Activated T-cell treated with anti-CD3 and anti-CD28 coated beads, Interleukin-2, amount 50 U/mL, for 72 hours (primary cell): ENCODE measurements at regions not wholly inside any gene's neighbourhood (a gene's known extent, or its start where the extent isn't known, plus 50 kb on each side); places are given as distances from the start of the nearest gene placed in this dataset.
"Not testable (repeated sequence)": the region's sequence is repeated elsewhere in the genome, so short reads cannot be mapped to it uniquely, and the experiment has no call there.

Experiments
- ATAC-seq, 2 donors: fragments of 150-1000 bp; cut with Tn5 transposase; replicated peaks in 1 of 2; 2 replicates each; pipeline ENCODE4 v1.10.0; 2021; ENCODE audit warnings: moderate library complexity in 2 of 2, mild to moderate bottlenecking in 1 of 2
- DNase-seq, 2 donors: peaks; one replicate each; pipeline ENCODE4 v3.0.0; 2021 to 2022; ENCODE audit warnings: mixed read lengths in 1 of 2
- H3K27ac Mint-ChIP-seq: one replicate; pipeline ENCODE4 v1.8.0; 2022; ENCODE audit warnings: mild to moderate bottlenecking, moderate library complexity, mixed read lengths
- H3K27me3 Mint-ChIP-seq: one replicate; pipeline ENCODE4 v1.8.0; 2022; ENCODE audit warnings: low read depth, mixed read lengths
- H3K36me3 Mint-ChIP-seq, 2 donors: one replicate each; pipeline ENCODE4 v1.8.0; 2022; ENCODE audit warnings: mixed read lengths in 2 of 2, mild to moderate bottlenecking in 1 of 2; ENCODE audit not compliant: insufficient read depth in 2 of 2
- H3K4me1 Mint-ChIP-seq: one replicate; pipeline ENCODE4 v1.8.0; 2022; ENCODE audit warnings: low read depth, mixed read lengths
- H3K4me3 Mint-ChIP-seq, 2 donors: one replicate each; pipeline ENCODE4 v1.8.0; 2022; ENCODE audit warnings: mild to moderate bottlenecking in 2 of 2, mixed read lengths in 2 of 2, moderate library complexity in 2 of 2
- H3K9me3 Mint-ChIP-seq, 2 donors: one replicate each; pipeline ENCODE4 v1.8.0; 2022; ENCODE audit warnings: mixed read lengths in 2 of 2

DNA sequence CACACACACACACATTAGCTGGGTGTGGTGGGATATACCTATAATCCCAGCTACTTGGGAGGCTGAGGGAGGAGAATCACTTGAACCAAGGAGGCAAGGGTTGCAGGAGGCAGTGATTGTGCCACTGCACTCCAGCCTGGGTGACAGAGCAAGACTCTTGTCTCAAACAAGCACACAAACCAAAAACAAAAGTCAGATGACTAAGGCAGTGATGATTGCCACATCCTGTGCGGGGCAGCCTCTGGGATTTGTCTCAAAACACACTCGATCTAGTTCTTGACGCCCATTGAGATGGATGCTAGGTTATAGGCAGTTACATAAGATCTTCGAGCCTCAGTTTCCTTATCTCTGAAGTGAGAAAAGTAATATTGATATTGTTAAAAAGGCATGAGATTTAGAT, 57.8 kb upstream of the NBPF8 start:
- not testable (repeated sequence) for H3K27ac Mint-ChIP-seq, H3K27me3 Mint-ChIP-seq, H3K4me1 Mint-ChIP-seq, H3K36me3 Mint-ChIP-seq, H3K9me3 Mint-ChIP-seq
- DNase-seq (peak; percentile 64 to 72), ATAC-seq (peak; percentile 54 to 61)
- peak overlapping the region in 1 of 2 donors; percentile 15 for H3K4me3 Mint-ChIP-seq

DNA sequence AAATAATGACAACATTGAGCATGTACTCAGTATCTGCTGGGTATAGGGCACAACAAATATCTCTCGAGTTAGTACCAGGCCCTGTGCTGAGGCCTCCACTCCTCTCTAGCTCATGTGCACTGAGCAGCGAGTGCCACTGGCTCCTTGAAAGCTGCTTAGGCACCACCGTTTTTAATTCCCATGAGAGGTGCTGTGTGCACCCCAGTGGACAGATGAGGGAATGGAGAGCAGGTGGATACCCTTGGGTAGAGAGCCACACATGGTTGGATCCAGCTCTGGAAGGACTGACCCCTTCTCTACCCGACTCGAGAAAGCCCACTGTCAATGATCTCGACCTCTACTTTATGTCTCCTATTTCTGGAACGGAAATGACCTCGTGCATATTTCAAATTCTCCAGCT, 58.7 kb upstream of the NBPF8 start:
- DNase-seq: peak; percentile 10
- H3K36me3 Mint-ChIP-seq, H3K27ac Mint-ChIP-seq, ATAC-seq, H3K4me1 Mint-ChIP-seq, H3K9me3 Mint-ChIP-seq, H3K27me3 Mint-ChIP-seq, H3K4me3 Mint-ChIP-seq: not testable (repeated sequence)

DNA sequence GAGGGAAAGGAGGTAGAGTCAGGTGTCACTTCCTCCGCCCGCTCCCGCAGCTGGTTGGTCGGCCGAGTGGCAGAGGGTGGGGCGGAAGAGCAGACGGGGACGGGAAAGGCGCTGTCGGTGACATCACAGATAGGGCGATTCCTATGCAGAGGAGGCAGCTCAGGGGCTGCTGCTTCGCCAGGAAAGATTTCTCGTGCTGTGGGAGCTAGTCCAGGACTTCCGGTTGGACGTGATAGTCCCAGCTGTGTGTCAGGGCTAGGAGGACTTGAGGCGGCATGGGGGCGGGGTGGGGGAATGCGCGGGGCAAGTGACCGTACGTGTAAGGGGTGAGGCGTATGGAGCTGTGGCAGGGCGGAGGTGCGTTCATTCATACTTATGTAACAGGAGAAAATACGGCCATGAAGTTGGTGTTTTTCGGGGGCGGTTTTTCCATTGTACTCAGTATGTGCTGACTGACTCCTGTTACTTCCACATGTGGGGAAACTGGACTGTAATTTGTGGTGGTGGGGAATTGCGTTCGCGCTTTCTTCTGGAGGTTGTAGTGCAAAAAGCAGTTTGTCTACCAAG, 60.1 kb upstream of the NBPF8 start:
- H3K36me3 Mint-ChIP-seq, H3K27me3 Mint-ChIP-seq, H3K4me1 Mint-ChIP-seq, H3K9me3 Mint-ChIP-seq: not testable (repeated sequence)
- peak overlapping the region; percentile 90 for H3K27ac Mint-ChIP-seq
- H3K4me3 Mint-ChIP-seq: peak overlapping the region; percentile 76 to 81
- DNase-seq (peak; percentile 68 to 69), ATAC-seq (peak; percentile 86 to 88)

DNA sequence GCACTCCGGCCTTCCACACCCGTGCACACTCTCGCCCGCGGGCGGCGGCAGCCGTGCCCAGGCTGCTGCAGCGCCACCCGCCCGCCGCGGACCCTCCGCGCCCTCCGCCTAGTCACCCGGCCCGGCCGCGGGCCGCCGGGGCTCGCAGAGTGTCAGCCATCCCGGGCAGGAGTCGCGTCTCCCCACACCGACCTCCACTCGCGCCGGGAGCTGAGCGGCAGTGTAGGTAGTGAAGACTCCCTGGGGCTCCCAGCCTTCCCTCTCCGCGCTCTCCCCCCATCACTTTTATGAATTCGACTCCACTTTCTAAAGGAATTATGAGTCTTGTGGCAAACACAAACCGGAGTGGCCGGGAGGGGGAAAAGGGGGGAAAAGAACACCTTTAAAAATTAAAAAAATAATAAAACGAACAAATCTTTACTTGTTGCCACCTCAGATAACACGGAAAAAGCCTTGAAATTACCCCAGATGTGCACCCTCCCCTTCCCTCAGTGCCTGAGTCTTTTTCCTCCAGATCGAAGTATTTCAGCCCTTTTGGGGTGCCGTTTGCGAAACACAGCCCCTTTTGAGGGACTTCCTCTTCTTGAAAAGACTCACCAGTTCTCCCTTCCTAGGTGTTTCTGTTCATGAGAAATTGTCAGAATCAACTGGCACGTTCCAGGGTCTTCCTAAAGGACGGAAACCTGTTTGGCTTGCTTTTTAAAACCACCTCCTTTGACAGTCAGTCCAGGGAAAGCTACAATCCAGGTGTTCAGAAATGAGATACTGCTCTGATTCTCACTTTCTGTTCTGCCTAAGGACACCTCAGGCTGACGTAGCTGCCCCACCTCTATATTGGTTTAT, 72.4 kb upstream of the NBPF8 start:
- H3K36me3 Mint-ChIP-seq, H3K27me3 Mint-ChIP-seq, ATAC-seq, H3K27ac Mint-ChIP-seq, H3K9me3 Mint-ChIP-seq, H3K4me1 Mint-ChIP-seq: not testable (repeated sequence)
- peak; percentile 13 to 19 for DNase-seq
- peak overlapping the region; percentile 63 to 70 for H3K4me3 Mint-ChIP-seq

DNA sequence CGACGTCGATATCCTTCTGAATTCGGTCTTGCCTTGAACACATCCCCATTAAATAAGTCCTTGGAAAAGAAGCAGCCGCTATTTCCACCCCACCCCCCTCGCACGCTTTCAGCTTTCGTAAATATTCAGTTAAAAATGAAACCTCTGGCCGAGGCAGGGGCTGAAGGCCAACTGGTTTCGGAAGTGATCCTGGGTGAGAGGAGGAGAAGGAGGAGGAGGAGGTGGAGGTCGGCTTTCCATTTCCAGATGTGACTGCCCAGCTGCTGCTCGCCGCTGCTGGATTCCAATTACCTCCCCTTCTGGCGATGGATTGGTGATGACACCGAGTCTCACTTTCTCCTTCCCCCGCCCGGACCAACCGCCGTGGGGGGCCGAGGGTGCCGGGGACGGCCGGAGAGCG, 73.1 kb upstream of the NBPF8 start:
- H3K4me1 Mint-ChIP-seq, DNase-seq, H3K27ac Mint-ChIP-seq, H3K27me3 Mint-ChIP-seq, H3K36me3 Mint-ChIP-seq, H3K9me3 Mint-ChIP-seq: not testable (repeated sequence)
- peak in 1 of 2 donors; percentile 32 for ATAC-seq
- peak overlapping the region; percentile 83 to 85 for H3K4me3 Mint-ChIP-seq

DNA sequence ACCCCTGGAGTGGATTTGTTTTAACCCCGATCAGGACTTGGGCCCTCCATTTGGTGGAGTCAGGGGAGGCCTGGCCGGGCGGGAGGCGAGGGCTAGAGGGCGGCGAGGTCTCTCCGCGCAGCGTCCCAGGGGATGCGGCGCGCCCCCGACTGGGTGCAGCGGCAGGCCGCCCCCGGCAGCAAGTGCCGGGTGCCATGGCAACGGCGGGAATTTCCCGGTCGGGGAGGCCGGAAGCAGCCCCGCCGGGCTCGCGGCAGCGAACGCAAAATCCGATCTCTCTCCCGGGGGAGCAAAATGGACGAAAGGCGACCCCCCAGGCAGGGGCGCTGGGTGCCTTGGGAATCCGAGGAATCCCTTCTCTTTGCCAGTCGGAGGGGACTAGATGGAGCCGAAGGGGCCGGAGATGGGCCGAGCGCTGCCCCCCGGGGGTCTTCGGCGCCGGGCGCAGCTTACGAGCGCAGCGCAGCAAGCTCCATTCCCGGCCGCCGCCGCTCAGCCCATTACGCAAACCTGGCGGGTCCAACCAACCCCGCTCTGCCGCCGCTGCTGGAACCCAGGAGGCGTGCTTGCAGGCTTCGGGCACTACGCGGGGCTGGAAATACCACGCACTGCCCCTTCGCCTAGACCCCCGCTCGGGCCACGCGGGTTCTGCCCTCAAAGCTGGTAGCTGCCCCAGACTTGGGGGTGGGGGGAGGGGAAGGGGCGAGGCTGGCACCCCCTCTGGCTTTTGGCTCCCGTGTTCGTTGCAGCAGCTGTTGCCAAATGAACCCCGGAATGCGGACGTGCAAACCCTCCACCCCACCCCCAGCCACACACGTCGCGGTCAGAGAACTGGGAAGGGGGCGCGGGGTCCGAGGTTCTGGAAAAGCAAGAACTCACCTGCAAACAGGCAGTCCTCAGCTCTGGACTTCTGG, 73.7 kb upstream of the NBPF8 start:
- H3K9me3 Mint-ChIP-seq, H3K4me1 Mint-ChIP-seq, ATAC-seq, H3K27me3 Mint-ChIP-seq, H3K36me3 Mint-ChIP-seq, H3K27ac Mint-ChIP-seq: not testable (repeated sequence)
- H3K4me3 Mint-ChIP-seq: peak overlapping the region; percentile 83 to 85
- DNase-seq: peak; percentile 59 to 68

DNA sequence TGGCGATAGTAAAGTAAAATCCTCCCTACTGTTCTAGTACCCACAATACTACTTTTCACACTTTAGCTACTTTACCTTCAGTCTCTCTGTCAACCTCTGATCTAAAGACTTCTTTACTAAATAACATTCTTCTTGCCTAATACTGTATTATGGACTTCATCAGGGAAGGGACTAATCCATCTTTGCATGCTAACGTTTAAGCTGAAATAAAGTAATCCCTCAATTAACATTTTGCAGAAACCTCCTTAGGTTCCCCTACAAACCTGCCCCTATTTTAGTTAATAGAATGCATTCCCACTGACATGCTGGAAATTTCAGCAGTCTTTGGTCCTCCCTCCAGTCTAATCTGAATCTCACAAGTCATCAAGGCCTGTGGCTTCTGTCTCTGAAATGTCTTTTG, 99.1 kb upstream of the NBPF8 start:
- not testable (repeated sequence) for H3K9me3 Mint-ChIP-seq, H3K27me3 Mint-ChIP-seq, DNase-seq, ATAC-seq, H3K36me3 Mint-ChIP-seq, H3K4me1 Mint-ChIP-seq, H3K4me3 Mint-ChIP-seq, H3K27ac Mint-ChIP-seq

DNA sequence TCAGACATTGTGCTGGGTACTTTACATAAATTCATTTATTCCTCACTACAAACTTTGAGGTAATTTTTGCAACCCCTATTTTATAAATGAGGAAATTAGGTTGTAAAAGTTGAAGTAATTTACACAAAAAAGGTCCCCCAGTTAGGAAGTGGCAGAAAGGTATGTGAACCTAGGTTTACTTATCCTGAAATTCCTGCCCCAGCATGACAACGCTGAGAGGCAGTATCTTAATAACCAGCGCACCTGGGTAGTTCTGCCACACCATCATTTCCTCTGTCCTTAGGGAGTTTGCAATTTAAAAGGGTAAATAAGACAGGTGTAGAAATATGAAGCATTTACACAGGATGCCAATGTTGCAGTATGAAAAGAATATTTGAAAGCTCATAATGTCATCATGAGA, 102.9 kb upstream of the NBPF8 start:
- not testable (repeated sequence) for DNase-seq, H3K27ac Mint-ChIP-seq, H3K9me3 Mint-ChIP-seq, H3K27me3 Mint-ChIP-seq, H3K36me3 Mint-ChIP-seq, H3K4me3 Mint-ChIP-seq, H3K4me1 Mint-ChIP-seq, ATAC-seq

DNA sequence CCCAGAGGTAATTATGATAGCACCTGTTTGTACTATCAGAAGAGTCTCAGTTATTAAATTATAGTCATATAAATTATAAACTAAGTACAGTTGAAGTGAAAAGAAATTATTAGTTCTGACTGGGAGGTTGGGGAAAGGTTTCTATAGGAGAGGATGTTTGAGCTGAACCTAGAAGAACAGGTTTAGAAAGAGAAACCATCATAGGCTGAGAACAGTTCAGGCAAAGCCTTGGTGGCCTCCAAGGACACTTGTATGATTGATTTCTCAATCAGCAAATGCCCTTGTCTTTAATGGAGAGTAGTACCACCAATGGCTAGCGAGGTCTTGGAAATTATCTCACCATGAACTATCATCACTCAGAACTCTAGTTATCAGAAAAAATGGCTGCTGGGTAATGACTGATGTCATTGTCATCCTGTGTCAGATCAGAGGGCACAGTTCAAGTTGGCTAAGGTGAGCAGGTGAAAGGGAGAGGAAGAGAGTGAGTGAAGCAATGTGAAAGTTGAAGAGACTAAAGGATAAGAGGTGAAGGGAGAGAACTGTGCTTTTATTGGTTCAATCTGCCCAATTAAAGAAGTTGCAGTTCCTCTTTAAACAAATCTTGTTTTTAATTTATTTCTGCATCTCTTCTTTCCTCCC, 105.8 kb upstream of the NBPF8 start:
- H3K9me3 Mint-ChIP-seq, H3K27ac Mint-ChIP-seq, ATAC-seq, H3K4me3 Mint-ChIP-seq, H3K36me3 Mint-ChIP-seq, H3K4me1 Mint-ChIP-seq, DNase-seq, H3K27me3 Mint-ChIP-seq: not testable (repeated sequence)

DNA sequence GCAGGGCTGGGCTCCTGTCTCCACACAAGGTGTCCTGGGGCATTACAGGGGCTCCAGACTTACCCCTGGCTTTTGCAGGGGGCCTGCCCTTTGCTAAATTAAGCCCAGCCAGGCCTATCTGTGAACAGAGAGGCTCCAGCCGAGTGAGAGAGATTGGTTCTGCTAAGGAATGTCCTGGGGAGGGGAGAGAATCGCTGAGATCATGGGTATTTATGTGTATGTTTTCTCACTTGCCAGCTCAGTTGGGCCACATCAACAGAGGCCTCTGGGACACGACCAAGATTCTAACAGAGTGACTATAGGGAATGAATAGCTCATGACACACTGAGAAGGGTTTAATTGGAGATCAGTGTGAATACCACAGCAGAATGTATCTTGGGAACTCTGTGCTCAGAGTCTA, 109.8 kb upstream of the NBPF8 start:
- H3K27me3 Mint-ChIP-seq, H3K4me3 Mint-ChIP-seq, H3K27ac Mint-ChIP-seq, H3K4me1 Mint-ChIP-seq, H3K9me3 Mint-ChIP-seq, H3K36me3 Mint-ChIP-seq, DNase-seq, ATAC-seq: not testable (repeated sequence)

DNA sequence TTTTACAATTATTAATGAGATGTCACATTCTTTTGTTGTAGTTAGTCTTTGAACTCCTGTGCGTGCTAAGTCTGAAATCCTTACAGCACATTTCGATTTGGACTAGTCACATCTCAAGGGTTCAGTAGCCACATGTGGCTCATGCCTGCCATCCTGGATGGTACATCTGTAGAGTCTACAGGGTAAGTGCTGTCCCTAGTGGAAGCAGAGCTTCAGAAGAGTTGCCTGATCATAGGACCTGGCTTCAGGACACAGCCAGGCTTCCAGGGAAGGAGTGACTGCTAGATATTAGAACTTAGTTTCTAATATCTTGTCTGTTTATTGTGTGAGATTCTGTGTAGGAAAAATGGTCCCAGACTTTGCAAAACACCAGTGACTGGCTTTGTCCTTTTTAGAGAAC, 110.5 kb upstream of the NBPF8 start:
- not testable (repeated sequence) for DNase-seq, ATAC-seq, H3K36me3 Mint-ChIP-seq, H3K4me3 Mint-ChIP-seq, H3K9me3 Mint-ChIP-seq, H3K27me3 Mint-ChIP-seq, H3K27ac Mint-ChIP-seq, H3K4me1 Mint-ChIP-seq

DNA sequence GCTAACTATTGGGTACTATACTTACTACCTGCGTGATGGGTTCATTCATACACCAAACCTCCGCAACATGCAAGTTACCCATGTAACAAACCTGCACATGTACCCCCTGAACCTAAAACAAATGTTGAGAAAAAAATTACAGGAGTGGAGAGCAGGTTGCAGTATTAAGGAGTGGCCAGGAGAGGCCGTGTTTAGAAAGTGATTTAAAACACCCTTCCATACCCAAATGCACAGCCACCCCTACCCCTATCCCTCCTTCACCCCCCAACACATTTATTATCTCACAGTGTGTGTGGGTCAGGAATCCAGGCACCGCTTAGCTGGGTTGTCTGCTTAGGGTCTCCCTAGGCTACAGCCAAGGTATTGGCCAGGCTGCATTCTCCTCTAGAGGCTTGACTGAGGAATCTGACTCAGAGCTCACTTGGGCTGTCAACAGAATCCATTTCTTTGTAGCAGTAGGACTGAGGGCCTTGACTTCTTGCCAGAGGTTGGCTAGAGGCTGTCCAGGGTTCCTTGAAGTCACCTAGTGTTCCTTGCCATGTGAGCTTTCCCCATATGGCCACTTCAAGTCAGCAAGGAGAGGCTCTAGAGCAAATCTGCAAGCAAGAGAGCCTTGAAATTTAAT, 115.3 kb upstream of the NBPF8 start:
- ATAC-seq: peak in 1 of 2 donors; percentile 29
- H3K27me3 Mint-ChIP-seq: not testable (repeated sequence)

More for the DNA sequence above, 115.3 kb upstream of the NBPF8 start:
- not testable (repeated sequence) for H3K4me1 Mint-ChIP-seq, H3K9me3 Mint-ChIP-seq, DNase-seq, H3K36me3 Mint-ChIP-seq, H3K4me3 Mint-ChIP-seq, H3K27ac Mint-ChIP-seq
